Ovary (tissue), 3 donors: ENCODE measurements at regions not wholly inside any gene's neighbourhood (a gene's known extent, or its start where the extent isn't known, plus 50 kb on each side); places are given as distances from the start of the nearest gene placed in this dataset.

Experiments used
- POLR2A ChIP-seq: fragments of 450-650 bp; IDR thresholded peaks from one replicate; pipeline ENCODE4 v1.6.1; 2017; ENCODE audit warnings: antibody characterized with exemption, mild to moderate bottlenecking, moderate library complexity
- TF ChIP-seq, protein P1 (sequence below), 3 donors: fragments of 450-650 bp in 2 of 3; fragments of 200-600 bp in 1 of 3; IDR thresholded peaks; one replicate each; pipeline versions ENCODE4 v1.5.1 to v1.8.0; 2016 to 2022; ENCODE audit warnings: antibody characterized with exemption in 3 of 3, mild to moderate bottlenecking in 1 of 3
- donor health status: DM: no; HTN: no; CAD: no.

DNA sequence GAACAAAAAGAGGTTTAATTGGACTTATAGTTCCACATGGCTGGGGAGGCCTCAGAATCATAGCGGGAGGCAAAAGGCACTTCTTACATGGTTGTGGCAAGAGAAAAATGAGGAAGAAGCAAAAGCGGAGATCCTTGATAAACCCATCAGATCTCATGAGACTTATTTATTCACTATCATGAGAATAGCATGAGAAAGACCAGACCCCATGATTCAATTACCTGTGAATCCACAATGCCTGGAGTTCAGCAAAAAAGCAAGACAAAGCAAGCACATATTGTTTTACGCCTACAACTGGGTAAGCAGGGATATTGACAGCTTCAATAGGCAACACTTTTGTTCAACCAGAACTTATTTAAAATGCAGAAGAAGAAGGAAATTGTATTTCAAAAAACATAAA lies 218.2 kb downstream of the RPL10L start:
- TF ChIP-seq, protein P1, sequence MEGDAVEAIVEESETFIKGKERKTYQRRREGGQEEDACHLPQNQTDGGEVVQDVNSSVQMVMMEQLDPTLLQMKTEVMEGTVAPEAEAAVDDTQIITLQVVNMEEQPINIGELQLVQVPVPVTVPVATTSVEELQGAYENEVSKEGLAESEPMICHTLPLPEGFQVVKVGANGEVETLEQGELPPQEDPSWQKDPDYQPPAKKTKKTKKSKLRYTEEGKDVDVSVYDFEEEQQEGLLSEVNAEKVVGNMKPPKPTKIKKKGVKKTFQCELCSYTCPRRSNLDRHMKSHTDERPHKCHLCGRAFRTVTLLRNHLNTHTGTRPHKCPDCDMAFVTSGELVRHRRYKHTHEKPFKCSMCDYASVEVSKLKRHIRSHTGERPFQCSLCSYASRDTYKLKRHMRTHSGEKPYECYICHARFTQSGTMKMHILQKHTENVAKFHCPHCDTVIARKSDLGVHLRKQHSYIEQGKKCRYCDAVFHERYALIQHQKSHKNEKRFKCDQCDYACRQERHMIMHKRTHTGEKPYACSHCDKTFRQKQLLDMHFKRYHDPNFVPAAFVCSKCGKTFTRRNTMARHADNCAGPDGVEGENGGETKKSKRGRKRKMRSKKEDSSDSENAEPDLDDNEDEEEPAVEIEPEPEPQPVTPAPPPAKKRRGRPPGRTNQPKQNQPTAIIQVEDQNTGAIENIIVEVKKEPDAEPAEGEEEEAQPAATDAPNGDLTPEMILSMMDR (IDR thresholded peaks at IDR 0.05): no peak
- no peak for TF ChIP-seq POLR2A
